GM12878 (cell line): ENCODE measurements at regions not wholly inside any gene's neighbourhood (a gene's known extent, or its start where the extent isn't known, plus 50 kb on each side); places are given as distances from the start of the nearest gene placed in this dataset.

Experiments
- GABPA ChIP-seq: IDR thresholded peaks from 2 replicates; pipeline ENCODE4 v1.6.1; 2014; ENCODE audit warnings: antibody characterized with exemption, low read depth, mild to moderate bottlenecking, inconsistent platforms
- NFYA ChIP-seq: IDR thresholded peaks from 2 replicates; pipeline ENCODE4 v1.6.1; 2011; ENCODE audit warnings: low read depth, mild to moderate bottlenecking, low read length, improper control_type of control experiment, borderline replicate concordance
- POLR2A ChIP-seq: IDR thresholded peaks from 2 replicates; pipeline ENCODE4 v1.6.1; 2011; ENCODE audit warnings: low read depth, mild to moderate bottlenecking, low read length
- TF ChIP-seq, protein P1 (sequence below): fragments of 450-650 bp; IDR thresholded peaks from 2 replicates; pipeline ENCODE4 v1.6.1; 2017; ENCODE audit warnings: low read depth, mild to moderate bottlenecking, moderate library complexity
- TF ChIP-seq, protein P2 (sequence below), 3 experiments: IDR thresholded peaks in 2 of 3; conservative IDR thresholded peaks in 1 of 3; 2 replicates each; pipeline ENCODE4 v1.5.1; 2011; ENCODE audit warnings: low read depth in 3 of 3, low read length in 3 of 3, mild to moderate bottlenecking in 3 of 3, control low read depth in 2 of 3, moderate library complexity in 2 of 3, inconsistent platforms in 1 of 3, mixed read lengths in 1 of 3; ENCODE audit not compliant: control insufficient read depth in 2 of 3, insufficient read depth in 1 of 3; ENCODE audit errors: extremely low read depth in 1 of 3

DNA sequence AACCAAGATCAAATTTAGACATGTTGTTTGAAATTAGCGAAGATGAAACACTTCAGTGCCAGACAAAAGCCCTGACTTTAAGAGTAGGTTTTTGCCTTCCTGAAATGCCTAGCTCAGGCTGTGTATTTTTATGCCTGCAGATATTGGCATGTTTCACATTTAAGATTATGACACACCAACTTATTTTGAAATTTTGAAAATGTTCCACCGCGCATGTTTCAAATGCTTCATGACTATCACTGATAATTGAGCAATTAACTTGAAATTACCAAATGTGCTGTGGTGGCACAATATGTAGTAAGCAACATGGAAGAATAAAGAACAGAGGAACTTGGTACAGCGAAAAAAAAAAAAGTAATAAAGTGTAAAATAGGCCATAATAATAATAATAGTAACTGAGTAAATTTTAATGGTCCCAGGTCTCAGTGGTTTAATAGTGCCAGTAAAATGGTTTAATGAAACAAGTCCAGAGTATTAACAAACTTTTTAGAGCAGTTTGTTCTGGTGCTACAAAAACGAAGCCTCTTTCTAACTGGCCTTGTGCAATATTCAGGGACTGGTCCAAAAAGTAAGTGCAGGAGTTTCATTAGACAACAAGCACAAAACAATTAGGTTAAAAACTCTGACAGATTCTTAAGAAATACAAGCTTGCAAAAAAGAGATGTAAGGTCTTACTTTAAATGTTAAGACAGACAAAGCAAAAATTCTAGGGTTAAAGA lies 112.5 kb upstream of the SOX6 start:
- TF ChIP-seq NFYA: no peak
- TF ChIP-seq, protein P1, sequence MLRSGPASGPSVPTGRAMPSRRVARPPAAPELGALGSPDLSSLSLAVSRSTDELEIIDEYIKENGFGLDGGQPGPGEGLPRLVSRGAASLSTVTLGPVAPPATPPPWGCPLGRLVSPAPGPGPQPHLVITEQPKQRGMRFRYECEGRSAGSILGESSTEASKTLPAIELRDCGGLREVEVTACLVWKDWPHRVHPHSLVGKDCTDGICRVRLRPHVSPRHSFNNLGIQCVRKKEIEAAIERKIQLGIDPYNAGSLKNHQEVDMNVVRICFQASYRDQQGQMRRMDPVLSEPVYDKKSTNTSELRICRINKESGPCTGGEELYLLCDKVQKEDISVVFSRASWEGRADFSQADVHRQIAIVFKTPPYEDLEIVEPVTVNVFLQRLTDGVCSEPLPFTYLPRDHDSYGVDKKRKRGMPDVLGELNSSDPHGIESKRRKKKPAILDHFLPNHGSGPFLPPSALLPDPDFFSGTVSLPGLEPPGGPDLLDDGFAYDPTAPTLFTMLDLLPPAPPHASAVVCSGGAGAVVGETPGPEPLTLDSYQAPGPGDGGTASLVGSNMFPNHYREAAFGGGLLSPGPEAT: no peak
- TF ChIP-seq, protein P2, sequence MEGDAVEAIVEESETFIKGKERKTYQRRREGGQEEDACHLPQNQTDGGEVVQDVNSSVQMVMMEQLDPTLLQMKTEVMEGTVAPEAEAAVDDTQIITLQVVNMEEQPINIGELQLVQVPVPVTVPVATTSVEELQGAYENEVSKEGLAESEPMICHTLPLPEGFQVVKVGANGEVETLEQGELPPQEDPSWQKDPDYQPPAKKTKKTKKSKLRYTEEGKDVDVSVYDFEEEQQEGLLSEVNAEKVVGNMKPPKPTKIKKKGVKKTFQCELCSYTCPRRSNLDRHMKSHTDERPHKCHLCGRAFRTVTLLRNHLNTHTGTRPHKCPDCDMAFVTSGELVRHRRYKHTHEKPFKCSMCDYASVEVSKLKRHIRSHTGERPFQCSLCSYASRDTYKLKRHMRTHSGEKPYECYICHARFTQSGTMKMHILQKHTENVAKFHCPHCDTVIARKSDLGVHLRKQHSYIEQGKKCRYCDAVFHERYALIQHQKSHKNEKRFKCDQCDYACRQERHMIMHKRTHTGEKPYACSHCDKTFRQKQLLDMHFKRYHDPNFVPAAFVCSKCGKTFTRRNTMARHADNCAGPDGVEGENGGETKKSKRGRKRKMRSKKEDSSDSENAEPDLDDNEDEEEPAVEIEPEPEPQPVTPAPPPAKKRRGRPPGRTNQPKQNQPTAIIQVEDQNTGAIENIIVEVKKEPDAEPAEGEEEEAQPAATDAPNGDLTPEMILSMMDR (IDR thresholded peaks at IDR 0.05 in 2 of 3, conservative IDR thresholded peaks at IDR 0.05 in 1 of 3; ENCODE audit: control insufficient read depth in 2 of 3, extremely low read depth in 1 of 3, insufficient read depth in 1 of 3, low read depth in 3 of 3, low read length in 3 of 3): no peak
- no peak for TF ChIP-seq POLR2A
- TF ChIP-seq GABPA: no peak
